Prostate gland (tissue), 1 donor: ENCODE measurements at regions not wholly inside any gene's neighbourhood (a gene's known extent, or its start where the extent isn't known, plus 50 kb on each side); places are given as distances from the start of the nearest gene placed in this dataset.

Experiments
- POLR2A ChIP-seq: fragments of 450-650 bp; IDR thresholded peaks from one replicate; pipeline ENCODE4 v1.6.1; 2016; ENCODE audit warnings: antibody characterized with exemption, mild to moderate bottlenecking
- POLR2AphosphoS5 ChIP-seq: sonication (generic); formaldehyde crosslinking; IDR thresholded peaks from one replicate; pipeline ENCODE4 v1.6.1; 2017; ENCODE audit warnings: antibody characterized with exemption

- no peak for TF ChIP-seq POLR2AphosphoS5
- no peak for TF ChIP-seq POLR2A
Observed at GRCh38 chr1:208358651-208359050, 114.5 kb upstream of the PLXNA2 start.
